Iris pigment epithelial cell (primary cell): ENCODE measurements at regions not wholly inside any gene's neighbourhood (a gene's known extent, or its start where the extent isn't known, plus 50 kb on each side); places are given as distances from the start of the nearest gene placed in this dataset.
"Not testable (repeated sequence)": the region's sequence is repeated elsewhere in the genome, so short reads cannot be mapped to it uniquely, and the experiment has no call there.

Experiments
- DNase-seq: peaks from one replicate; pipeline ENCODE4 v3.0.0-alpha.2; 2011; ENCODE audit warnings: low read depth

DNA sequence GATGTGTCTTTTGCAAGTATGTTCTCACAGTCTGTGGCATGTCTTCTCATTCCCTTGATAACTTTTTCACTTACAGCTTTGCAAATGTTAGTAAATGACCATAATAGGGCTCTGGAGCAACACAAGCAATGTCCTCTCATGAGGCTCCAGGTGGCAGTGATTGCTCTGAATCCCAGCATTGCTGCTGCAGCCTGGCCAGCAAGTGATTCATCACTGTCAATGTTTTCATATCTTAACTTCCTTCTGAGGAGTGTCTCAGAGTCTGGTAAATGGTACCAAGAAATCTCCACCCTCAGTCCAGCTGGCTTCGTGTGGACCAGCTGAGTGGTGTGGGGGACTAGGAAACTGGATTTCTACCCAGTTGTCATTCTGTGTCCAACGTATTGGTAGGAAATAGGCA lies 139.6 kb downstream of the MYLK4 start:
- DNase-seq, result peak; percentile 72

DNA sequence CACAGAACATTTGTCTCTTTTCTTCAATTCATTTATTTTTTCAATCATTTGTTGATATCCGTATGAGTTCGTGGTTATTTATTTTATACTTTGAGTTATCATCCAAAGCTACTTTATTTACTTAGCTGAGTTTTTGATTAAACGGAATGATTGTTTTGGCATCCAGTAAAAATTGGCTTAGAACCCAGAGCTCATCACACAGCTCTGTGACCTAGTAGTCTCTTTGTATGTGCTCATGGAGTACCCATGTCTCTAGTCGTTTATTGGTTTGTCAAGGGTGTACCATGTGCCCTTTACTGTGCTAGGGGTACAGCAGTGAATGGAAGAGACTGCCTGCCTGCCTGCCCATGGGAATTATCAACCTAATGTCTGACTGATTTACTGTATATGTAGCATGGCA lies 142.2 kb downstream of the MYLK4 start:
- DNase-seq, result no peak

DNA sequence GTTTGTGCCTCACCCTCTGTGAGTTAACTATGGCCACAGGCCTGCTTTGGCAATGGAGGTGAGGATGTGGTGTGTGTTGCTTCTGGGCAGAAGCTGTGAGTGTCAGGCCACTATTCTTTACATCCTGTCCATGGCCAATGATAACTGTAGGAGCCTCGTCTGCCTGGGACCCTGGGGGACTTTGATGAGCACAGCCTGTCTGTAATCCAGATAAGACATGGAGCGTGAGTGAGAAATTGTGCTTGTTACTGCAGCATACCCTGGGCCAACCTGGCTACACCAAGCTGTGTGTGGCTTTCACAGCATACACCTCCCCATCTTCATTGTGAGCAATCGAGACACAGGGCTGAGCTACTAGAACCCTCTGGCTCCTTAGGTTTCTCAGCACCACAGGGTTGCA lies 150.4 kb downstream of the MYLK4 start:
- DNase-seq, result no peak

DNA sequence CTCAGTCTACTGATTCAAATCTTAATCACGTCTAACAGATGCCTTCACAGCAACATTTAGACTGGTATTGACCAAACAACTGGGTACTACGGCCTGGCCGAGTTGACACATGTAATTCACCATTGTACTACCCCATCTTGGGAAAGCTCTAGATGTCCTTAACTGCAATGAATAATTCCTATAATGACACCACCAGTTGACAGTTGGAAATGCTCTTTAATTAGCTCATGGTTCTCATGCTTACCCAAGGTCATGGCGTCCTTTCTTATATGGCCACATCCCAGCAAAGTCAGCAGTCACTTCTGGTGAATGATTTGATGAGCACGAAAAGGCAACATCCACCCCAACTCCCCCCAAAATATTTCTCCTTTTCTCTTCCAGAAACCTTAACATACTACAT lies 150.9 kb downstream of the MYLK4 start:
- DNase-seq, result no peak

DNA sequence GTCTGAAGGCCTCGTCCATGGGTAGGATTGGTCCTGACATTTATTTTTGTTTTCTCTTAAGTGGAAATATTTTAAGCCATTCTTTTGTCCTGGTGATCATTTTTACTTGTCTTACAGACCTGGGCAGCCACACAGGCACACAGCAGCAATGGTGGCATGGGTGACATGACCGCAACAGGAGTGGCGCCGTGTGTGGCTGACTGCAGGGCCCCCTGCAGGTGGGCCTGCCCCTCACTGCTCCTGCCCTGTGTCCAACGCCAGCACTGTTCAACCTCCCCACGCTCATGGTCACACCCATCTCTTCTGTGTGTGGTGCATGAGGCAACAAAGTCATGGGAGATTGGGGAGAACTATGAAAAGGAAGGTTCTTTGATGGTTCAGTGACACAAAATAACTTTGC lies 151.9 kb downstream of the MYLK4 start:
- DNase-seq, result no peak

DNA sequence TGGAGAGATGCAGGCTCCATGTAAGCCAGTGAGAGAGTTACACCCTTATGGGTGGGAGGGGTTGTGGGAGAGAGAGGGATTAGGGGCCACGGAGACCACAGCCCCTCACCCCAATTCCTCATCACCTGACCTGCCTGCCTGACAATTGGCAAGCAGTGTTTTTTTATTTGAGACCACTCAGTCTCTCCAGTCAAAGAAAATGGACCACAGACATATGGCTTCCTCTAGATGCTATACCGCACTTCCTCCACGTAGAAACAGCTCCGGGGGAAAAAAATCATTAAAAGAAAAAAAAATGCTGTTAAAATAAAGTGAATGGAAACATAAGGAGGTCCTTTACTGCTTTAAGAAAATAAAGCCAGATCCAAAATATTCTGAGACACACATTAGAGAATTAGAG lies 152.7 kb downstream of the MYLK4 start:
- no peak for DNase-seq

DNA sequence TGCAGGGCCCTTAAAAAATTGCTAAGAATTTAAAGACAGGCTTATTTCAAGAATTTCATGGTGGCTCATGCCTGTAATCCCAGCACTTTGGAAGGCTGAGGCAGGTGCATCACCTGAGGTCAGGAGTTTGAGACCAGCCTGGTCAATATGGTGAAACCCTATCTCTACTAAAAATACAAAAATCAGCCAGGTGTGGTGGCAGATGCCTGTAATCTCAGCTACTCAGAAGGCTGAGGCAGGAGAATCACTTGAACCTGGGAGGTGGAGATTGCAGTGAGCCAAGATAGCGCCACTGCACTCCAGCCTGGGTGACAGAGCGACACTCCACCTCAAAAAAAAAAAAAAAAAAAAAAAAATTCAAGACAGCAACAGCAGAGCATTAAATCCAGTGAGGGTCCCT lies 153.3 kb downstream of the MYLK4 start:
- DNase-seq, result not testable (repeated sequence)

DNA sequence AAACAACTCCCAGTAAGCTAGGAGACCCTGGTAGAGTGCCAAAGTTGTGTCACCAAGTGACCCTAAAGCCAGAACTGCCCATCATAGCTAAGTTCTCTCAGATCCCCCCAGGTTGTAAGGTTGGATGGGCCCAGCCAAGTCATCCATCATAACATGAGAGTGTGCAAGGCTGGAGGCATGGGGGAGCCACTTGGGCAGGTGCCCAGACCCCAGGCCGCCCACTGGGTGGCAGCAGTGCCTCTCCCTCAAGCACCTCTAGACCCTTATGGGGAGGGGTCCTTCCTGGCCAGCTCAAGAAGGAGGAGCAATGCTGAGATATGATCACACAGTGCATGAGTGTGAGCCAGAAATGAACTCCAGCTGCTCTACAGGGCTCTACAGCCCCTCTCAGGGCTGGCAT lies 154.5 kb downstream of the MYLK4 start:
- DNase-seq, result no peak

DNA sequence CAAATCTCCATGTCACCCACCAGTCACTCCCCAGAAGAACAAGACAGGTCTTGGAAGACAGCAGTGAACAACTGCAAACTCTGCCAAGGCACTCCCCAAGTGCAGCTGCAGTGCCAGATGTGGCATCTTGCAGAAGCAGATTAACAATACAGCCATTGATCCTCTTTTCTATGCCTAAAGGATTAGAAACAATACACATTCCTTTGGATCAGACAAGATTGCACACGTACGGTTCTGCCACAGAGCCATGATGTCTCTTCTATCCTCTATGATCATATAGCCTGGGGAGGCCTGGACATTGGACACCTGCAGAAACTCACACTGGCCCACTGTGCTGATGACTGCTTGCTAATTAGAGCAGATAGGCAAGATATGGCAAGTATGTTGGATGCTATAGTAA lies 155.9 kb downstream of the MYLK4 start:
- no peak for DNase-seq

DNA sequence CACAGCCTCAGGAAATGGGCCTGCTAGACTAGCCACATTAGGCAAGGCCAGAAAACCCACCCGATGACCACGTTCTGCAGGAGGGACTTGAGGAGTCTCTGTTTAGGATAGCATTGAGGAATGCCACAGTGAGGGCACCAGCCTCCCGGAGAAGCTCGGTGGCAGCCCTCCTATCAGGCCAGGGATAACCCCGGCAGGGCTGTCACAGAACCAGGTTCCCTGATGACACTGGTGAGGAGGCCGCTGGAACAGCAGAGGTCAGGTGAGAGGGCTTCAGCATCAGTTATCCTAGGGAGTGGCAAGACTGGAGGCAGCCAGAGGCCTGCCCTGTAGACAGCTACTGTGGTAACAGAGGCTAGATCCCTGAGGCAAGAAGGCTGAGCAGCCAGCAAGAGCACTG lies 157.6 kb downstream of the MYLK4 start:
- no peak for DNase-seq

DNA sequence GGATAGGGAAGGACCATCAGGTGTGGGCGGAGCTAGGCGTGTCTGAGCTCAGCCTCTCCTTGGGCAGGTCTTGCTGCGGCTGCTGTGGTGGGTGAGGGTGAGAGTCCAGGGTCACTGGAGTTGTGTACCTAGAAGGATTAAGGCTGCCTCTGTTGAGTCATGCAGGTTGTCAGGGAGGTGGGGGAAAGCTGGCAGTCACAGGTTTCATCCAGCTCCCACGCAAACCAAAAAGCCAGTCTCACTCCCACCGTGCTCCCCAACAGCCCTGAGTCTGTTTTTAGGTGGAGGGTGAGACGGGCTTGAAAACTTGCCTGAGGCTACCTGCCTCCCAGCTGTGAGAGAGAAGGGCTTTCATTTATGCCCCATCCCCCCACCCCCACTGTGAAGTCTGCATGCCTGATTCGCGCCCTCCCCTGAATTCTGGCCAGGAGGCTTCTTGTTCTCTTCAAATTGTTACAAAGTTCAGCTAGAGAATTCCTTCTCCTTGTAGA lies 161.5 kb downstream of the MYLK4 start:
- DNase-seq, result no peak

DNA sequence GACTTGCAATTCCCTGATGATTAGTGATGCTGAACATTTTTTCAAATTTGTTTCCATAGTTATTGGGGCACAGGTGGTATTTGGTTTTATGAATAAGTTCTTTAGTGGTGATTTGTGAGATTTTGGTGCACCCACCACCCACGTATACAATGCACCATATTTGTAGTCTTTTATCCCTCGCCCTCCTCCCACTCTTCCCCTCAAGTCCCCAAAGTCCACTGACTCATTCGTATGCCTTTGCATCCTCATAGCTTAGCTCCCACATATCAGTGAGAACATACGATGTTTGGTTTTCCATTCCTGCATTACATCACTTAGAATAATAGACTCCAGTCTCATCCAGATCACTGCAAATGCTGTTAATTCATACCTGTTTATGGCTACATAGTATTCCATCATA lies 167.3 kb downstream of the MYLK4 start:
- DNase-seq, result no peak

DNA sequence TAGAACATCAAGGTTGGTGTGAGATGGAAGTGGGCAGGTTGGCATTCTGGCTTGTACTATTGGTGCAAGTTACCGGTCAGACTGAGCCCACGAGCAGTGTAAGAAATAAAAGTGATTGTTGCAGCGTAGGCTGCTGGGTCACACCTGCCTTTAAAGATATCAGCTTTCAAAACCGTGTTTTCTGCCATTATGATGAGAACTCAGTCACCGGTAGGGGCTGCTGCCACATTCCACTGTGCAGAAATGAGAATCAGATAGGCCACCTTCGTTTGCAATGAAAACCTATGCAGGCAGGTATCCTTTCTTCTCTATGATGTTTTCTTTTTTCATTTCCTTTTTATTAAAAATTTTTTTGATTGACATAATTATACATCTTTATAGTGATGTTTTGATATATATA lies 168.5 kb downstream of the MYLK4 start:
- no peak for DNase-seq

DNA sequence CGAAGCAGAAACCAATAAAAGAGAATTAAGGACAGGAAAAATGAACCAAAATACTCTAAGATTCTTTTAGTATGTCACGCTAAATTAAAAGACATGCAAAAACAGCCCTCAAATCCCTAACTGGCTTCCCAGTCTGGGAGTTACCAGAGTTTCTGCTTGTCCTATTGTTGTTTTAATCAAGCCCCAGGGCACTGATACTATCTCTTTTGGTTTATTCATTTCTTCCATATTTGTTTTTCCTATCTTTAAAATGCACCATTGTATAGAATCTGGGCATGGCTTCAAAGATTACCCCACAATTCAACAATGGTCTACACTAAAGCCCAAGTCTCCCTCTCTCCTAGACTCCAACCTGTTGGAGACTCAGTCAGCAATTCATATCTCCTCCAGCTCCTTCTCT lies 169.1 kb downstream of the MYLK4 start:
- DNase-seq, result no peak

DNA sequence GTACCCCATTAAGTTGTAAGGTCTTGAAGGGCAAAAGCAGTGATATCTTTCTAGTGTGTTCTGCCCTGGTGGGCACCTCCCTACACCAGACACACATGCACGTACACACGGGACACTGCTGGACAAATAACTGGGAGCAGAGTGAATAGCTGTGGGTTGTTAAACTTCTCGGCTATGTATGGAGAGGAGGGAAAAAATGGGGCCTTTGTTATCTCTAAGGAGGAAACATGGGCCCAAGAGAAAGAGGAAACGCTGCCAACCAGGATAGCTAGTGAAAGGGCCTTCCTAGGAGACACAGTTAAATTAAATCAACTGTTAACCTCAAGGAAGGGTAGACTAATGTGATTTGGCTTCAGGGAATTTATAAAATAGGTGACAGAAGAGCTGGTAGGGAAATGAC lies 169.7 kb downstream of the MYLK4 start:
- no peak for DNase-seq

DNA sequence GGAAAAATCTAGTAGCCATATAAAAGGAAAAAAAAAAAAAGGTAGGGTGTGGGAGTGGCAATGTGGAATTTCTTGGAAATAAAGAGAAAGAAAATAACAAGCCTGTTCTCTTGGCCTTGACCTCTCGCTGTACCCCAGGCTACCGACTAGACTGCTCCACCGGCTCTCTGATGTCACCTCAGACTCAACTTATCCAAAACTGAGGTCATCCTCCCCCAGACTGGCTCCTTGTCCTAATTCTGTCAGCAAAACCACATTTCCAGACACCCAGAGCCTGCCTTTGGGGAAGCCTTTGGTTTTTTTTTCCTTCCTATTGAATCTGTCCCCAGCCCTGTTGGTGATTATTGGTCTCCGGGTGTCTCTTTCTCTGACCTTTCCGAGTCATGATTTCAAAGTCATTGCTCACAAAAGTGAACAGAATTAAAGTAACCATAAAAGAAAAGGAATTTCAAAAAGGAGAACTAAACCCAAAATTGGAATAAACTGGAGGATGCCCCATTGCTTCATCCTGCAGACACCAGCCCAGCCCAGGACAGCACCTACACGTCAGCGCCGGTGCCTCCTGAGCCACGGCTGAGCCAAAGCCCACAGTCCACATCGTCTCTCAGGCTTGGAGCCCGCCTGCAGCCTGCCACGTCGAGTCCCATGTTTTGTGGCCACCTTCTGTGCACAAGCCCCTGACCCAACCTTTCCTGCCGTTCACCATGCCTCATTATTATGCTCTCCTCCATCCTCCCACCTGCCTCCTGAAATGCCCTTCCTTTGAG lies 170.7 kb downstream of the MYLK4 start:
- peak; percentile 19 for DNase-seq

DNA sequence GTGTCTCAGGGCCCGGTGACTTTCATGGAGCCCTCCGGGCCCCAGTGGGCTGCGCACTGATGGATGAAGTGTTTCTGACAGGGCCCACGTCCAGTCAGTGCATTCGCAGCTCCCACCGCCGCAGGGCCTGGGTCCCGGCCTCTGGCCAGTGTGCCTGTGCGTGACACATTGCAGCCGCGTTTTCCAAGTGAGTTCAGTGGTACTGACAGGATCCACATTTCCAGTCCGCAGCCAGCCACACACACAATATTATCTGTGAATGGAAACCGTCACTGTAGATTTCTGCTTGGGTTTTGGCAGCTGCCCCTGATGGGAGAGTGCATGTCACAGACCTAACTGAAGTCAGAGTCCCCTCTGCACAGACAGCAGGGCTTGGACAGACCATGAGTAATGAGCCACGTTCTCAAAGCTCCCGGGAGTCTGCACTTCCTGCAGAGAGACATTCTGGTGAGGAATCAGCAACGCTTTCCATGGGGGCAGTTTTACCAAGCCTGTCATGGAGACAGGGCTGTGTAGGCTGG lies 171.4 kb downstream of the MYLK4 start:
- DNase-seq, result peak; percentile 57

DNA sequence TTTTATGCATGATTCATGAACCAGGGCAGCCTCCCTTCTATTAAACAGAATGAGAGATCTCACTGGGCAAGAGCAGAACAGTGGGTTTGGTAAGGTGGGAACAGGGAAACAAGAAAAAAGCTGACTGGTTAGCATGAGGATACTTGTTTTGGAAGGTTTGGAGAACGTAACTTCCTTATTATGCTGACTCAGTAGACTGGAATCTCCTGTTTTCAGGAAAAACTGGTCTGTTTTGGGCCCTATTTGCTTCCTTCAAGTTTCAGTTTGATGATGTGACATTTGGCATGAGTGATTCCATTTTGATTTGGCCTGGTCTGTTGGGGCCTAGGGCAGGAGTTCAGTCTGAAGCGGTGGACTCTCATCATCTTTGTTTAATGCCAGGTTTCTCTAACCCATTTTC lies 172.0 kb downstream of the MYLK4 start:
- peak; percentile 43 for DNase-seq

DNA sequence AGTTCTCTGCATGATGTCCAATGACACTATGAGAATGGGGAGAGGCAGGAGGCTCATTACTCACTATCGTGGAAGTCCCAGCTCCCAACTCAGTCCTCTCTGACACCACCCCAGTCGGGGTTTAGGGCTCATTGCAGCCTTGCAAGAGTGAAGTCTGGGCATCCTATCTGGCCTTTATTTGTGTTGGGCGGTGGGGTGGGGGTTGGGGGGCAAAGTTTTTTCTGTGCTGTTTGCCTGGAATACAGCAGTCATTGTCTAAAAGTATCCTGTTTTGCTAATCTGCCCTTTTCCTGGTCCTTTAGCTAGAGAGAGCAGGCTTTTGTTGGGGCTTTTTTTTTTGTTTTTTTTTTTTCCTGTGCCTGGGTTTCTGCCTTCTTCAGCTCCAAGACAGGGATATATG lies 174.2 kb downstream of the MYLK4 start:
- DNase-seq, result no peak

DNA sequence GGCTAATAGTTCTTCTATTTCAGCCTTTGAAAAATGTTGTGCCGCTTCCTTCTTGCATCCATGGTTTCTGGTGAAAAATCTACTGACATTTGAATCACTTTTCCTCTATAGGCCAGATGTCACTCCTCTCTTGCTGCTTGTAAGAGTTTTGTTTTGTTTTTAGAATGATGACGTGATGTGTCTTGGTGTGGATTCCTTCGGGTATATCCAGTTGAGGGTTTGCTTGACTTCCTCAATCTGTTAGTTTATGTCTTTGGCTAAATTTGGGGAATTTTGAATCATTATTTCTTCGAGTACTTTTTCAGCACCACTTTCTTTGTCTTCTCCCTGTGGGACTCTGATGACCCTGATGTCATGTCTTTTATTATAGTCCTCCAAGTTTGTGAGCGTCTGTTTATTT lies 175.5 kb downstream of the MYLK4 start:
- no peak for DNase-seq

DNA sequence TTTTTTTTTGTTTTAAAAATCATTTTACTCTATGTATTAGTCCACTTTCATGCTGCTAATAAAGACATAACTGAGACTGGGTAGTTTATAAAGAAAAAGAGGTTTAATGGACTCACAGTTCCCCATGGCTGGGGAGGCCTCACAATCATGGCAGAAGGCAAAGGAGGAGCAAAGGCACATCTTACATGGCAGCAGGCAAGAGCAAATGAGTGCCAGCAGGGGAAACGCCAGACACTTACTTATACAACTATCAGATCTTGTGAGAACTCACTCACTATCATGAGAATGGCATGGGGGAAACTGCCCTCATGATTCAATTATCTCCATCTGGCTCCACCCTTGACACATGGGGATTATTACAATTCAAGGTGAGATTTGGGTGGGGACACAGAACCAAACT lies 181.3 kb downstream of the MYLK4 start:
- DNase-seq, result not testable (repeated sequence)

DNA sequence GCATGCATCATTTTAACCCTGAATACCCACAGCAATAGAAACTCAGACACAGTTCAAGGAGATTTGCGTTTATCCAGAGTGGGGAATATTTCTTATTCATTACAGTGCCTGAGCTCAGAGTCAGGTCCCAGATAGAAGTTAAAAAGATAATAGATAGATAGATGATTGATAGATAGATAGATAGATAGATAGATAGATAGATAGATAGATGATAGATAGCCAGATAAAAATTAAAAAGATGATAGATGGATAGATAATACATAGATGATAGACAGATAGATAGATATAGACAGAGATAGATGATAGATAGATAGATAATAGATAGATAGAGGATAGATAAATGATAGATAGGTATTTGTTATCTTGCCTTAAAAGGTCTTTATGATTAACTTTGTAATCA lies 184.7 kb downstream of the MYLK4 start:
- DNase-seq, result no peak

DNA sequence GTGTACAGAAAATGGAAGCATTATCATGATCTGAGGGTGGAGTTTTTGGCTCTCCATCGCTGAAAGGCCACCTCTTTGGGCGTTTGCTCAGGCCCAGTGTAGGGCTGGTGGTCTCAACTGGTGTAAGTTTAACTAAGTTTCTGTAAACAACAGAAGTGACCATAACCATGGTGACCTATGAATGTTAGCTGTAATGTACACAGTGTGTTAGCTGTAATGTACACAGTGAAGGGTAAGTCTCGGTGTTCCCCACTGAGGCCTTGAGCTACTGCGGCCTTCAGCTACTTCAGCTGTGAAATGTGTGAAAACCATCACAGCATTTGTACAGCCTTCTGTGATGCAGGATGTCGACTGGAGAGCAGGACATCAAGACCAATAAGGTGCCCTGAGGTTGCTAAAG lies 185.2 kb downstream of the MYLK4 start:
- DNase-seq, result no peak

DNA sequence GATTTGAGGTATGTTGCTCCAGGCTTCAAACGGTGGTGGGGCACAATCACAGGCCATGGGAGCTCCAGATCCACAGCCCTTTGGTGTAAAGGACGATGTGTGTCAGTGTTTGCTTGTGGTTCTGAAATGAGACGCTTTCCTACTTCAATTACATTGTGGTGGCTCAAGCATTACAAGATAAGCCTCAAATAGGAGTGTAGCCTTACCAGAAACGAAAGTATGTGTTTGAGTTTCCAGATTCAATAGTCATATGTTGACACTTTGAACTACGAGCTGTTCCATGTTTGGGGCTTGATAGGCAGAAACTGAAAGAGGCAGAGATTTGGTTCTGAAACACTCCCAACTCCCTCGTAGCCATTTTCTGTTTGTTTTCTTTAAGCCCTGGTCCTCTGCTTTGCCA lies 187.1 kb downstream of the MYLK4 start:
- DNase-seq, result peak; percentile 37
